ENCODE measurements at regions not wholly inside any gene's neighbourhood (a gene's known extent, or its start where the extent isn't known, plus 50 kb on each side); places are given as distances from the start of the nearest gene placed in this dataset.

DNA sequence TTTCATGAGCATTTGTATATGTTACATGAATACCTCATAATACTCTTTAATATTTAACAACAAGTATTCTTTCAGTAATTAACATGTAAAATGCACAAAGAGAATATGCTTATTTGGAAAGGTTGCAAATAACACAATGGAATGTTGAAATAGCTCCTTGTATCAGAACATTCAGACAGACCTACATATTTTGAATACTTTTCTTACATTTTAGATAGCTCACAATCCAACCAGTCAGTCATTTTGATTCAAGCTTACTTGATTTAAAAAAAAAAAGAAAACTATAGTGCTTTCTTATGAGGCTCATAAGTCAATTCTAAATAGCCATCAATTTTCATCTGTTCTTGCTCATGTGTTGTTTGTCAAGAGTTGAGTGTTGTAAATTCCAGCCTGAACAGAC is 518.8 kb downstream of the ADGRL2 start:
- Histone ChIP-seq H3K4me1 (ENCODE audit: control insufficient read depth in 2 of 3, insufficient read depth in 2 of 3, low read depth in 1 of 3, low read length in 3 of 3) (no peaks in the 10 kb centered on the region), H3K4me3 (ENCODE audit: low read length in 3 of 3) (no peak overlapping the region), H3K9ac (ENCODE audit: low read length in 3 of 3) (no peak overlapping the region), H3K27ac (ENCODE audit: low read depth in 2 of 2, low read length in 2 of 2) (no peak overlapping the region), H3K27me3 (ENCODE audit: control insufficient read depth, insufficient read depth, low read length) (no peaks in the 10 kb centered on the region), H3K36me3 (ENCODE audit: control insufficient read depth in 2 of 3, insufficient read depth in 3 of 3, low read length in 3 of 3) (no peaks in the 10 kb centered on the region), H3K9me3 (ENCODE audit: control insufficient read depth in 2 of 3, insufficient read depth in 1 of 3, low read length in 3 of 3) (no peaks in the 10 kb centered on the region)
- intact Hi-C loops (cut with DNase I) = no loop called here
- DNase-seq = no peak
- TF ChIP-seq, protein P1, sequence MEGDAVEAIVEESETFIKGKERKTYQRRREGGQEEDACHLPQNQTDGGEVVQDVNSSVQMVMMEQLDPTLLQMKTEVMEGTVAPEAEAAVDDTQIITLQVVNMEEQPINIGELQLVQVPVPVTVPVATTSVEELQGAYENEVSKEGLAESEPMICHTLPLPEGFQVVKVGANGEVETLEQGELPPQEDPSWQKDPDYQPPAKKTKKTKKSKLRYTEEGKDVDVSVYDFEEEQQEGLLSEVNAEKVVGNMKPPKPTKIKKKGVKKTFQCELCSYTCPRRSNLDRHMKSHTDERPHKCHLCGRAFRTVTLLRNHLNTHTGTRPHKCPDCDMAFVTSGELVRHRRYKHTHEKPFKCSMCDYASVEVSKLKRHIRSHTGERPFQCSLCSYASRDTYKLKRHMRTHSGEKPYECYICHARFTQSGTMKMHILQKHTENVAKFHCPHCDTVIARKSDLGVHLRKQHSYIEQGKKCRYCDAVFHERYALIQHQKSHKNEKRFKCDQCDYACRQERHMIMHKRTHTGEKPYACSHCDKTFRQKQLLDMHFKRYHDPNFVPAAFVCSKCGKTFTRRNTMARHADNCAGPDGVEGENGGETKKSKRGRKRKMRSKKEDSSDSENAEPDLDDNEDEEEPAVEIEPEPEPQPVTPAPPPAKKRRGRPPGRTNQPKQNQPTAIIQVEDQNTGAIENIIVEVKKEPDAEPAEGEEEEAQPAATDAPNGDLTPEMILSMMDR (IDR thresholded peaks at IDR 0.05; ENCODE audit: borderline replicate concordance, extremely low read depth, insufficient read depth) = no peak
- peak; percentile 21 for FAIRE-seq

DNA sequence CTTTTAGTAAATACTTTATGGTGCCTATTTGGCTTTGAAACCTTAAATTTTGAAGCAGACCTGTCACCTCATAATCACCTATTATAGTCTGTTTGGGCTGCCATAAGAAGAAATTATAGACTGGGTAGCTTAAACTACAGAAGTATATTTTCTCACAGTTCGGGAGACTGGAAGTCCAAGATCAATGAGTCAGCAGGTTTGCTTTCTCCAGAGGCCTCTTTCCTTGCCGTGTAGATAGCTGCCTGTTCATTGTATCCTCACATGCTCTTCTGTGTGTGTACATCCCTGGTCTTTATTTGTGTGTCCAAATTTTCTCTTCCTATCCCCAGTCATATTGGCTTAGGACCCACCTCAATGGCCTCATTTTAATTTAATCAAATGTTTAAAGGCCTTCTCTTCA is 518.2 kb downstream of the ADGRL2 start:
- Histone ChIP-seq H3K36me3 (ENCODE audit: control insufficient read depth in 2 of 3, insufficient read depth in 3 of 3, low read length in 3 of 3) (no peaks in the 10 kb centered on the region), H3K9ac (ENCODE audit: low read length in 3 of 3) (no peak overlapping the region), H3K9me3 (ENCODE audit: control insufficient read depth in 2 of 3, insufficient read depth in 1 of 3, low read length in 3 of 3) (no peaks in the 10 kb centered on the region), H3K27me3 (ENCODE audit: control insufficient read depth, insufficient read depth, low read length) (no peaks in the 10 kb centered on the region), H3K27ac (ENCODE audit: low read depth in 2 of 2, low read length in 2 of 2) (no peak overlapping the region), H3K4me3 (ENCODE audit: low read length in 3 of 3) (no peak overlapping the region), H3K4me1 (ENCODE audit: control insufficient read depth in 2 of 3, insufficient read depth in 2 of 3, low read depth in 1 of 3, low read length in 3 of 3) (no peaks in the 10 kb centered on the region)
- FAIRE-seq (no peak), DNase-seq (no peak)
- TF ChIP-seq, protein P1 (IDR thresholded peaks at IDR 0.05; ENCODE audit: borderline replicate concordance, extremely low read depth, insufficient read depth) = no peak
- intact Hi-C loops (cut with DNase I) = no loop called here

DNA sequence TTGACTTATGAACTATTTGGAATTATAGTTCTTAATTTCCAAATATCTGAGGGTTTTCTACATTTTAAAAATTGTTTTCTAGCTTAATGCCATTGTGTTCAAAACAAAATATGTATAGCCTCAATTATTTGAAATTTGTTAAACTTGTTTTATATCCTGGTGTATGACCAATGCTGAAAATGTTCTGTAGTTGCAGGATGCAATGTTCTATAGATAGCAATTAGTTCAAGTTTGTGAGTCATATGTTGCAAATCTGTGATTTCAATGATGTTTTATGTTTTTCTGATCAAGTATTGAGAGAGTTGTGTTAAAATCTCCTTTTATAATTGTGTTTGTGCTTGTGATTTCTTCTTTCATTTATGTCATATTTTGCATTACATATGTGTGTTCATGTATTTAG is 517.5 kb downstream of the ADGRL2 start:
- Histone ChIP-seq H3K4me3 (ENCODE audit: low read length in 3 of 3) (no peak overlapping the region), H3K9ac (ENCODE audit: low read length in 3 of 3) (no peak overlapping the region), H3K27me3 (ENCODE audit: control insufficient read depth, insufficient read depth, low read length) (no peaks in the 10 kb centered on the region), H3K4me1 (ENCODE audit: control insufficient read depth in 2 of 3, insufficient read depth in 2 of 3, low read depth in 1 of 3, low read length in 3 of 3) (no peaks in the 10 kb centered on the region), H3K9me3 (ENCODE audit: control insufficient read depth in 2 of 3, insufficient read depth in 1 of 3, low read length in 3 of 3) (no peaks in the 10 kb centered on the region), H3K27ac (ENCODE audit: low read depth in 2 of 2, low read length in 2 of 2) (no peak overlapping the region), H3K36me3 (ENCODE audit: control insufficient read depth in 2 of 3, insufficient read depth in 3 of 3, low read length in 3 of 3) (no peaks in the 10 kb centered on the region)
- DNase-seq (no peak), FAIRE-seq (no peak)
- intact Hi-C loops (cut with DNase I) = no loop called here
- TF ChIP-seq, protein P1 (IDR thresholded peaks at IDR 0.05; ENCODE audit: borderline replicate concordance, extremely low read depth, insufficient read depth) = no peak

DNA sequence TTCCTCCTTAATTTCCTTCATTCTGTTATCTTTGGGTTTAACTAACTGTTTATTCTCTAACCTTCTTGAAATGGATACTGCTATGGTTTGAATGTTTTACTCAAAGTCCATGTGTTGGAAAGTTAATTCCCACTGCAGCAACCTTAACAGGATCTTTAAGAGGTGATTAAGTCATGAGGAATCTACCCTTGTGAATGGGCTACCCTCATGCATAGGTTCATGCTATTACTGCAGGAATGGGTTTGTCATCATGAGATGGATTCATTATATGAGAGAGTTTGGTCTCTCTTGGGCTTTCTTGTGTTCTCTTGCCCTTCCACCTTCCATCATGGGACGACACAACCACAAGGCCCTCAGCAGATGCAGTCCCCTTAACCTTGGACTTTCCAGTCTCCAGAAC is 516.9 kb downstream of the ADGRL2 start:
- TF ChIP-seq, protein P1 (IDR thresholded peaks at IDR 0.05; ENCODE audit: borderline replicate concordance, extremely low read depth, insufficient read depth) = no peak
- Histone ChIP-seq H3K9me3 (ENCODE audit: control insufficient read depth in 2 of 3, insufficient read depth in 1 of 3, low read length in 3 of 3) (no peaks in the 10 kb centered on the region), H3K4me1 (ENCODE audit: control insufficient read depth in 2 of 3, insufficient read depth in 2 of 3, low read depth in 1 of 3, low read length in 3 of 3) (no peaks in the 10 kb centered on the region), H3K9ac (ENCODE audit: low read length in 3 of 3) (no peak overlapping the region), H3K4me3 (ENCODE audit: low read length in 3 of 3) (no peak overlapping the region), H3K36me3 (ENCODE audit: control insufficient read depth in 2 of 3, insufficient read depth in 3 of 3, low read length in 3 of 3) (no peaks in the 10 kb centered on the region), H3K27me3 (ENCODE audit: control insufficient read depth, insufficient read depth, low read length) (no peaks in the 10 kb centered on the region), H3K27ac (ENCODE audit: low read depth in 2 of 2, low read length in 2 of 2) (no peak overlapping the region)
- FAIRE-seq = no peak
- intact Hi-C loops (cut with DNase I) = no loop called here
- no peak for DNase-seq
